ENCODE measurements at regions not wholly inside any gene's neighbourhood (a gene's known extent, or its start where the extent isn't known, plus 50 kb on each side); places are given as distances from the start of the nearest gene placed in this dataset.
"Not testable (repeated sequence)": the region's sequence is repeated elsewhere in the genome, so short reads cannot be mapped to it uniquely, and the experiment has no call there.

GRCh38 chr19:34620134-34620533 is 56.8 kb downstream of the SCGB2B2 start:
- DNase-seq; H3K27me3 Mint-ChIP-seq; intact Hi-C loops (cut with micrococcal nuclease); H3K4me3 Mint-ChIP-seq; H3K27ac Mint-ChIP-seq; H3K4me1 Mint-ChIP-seq (ENCODE audit: low read depth); POLR2A ChIA-PET: not testable (repeated sequence)
- H3K9me3 Mint-ChIP-seq = peaks cover 20% of the 10 kb centered on the region
- peaks cover 11% of the 10 kb centered on the region for H3K36me3 Mint-ChIP-seq
- CTCF ChIA-PET = interaction anchor here (0.6 kb wide), 1 partner anchor 663 kb away, joined by 3 read pairs; no protein-coding TSS in a partner anchor

- peaks cover 20% of the 10 kb centered on the region for H3K36me3 Mint-ChIP-seq
- CTCF ChIA-PET = no interaction called here
- no peak overlapping the region for H3K27ac Mint-ChIP-seq
- POLR2A ChIA-PET = no interaction called here
- H3K4me3 Mint-ChIP-seq = no peak overlapping the region
- peaks cover 37% of the 10 kb centered on the region for H3K9me3 Mint-ChIP-seq
- intact Hi-C loops (cut with micrococcal nuclease) = no loop called here
- DNase-seq = no peak
- H3K4me1 Mint-ChIP-seq (ENCODE audit: low read depth) = no peaks in the 10 kb centered on the region
- peaks cover 2% of the 10 kb centered on the region for H3K27me3 Mint-ChIP-seq
Observed at GRCh38 chr19:34618410-34618809, 58.5 kb downstream of the SCGB2B2 start.

- Mint-ChIP-seq H3K9me3 (peaks cover 41% of the 10 kb centered on the region), H3K36me3 (peaks cover 20% of the 10 kb centered on the region)
- CTCF ChIA-PET; H3K27ac Mint-ChIP-seq; H3K4me1 Mint-ChIP-seq (ENCODE audit: low read depth); intact Hi-C loops (cut with micrococcal nuclease); H3K27me3 Mint-ChIP-seq; DNase-seq; H3K4me3 Mint-ChIP-seq; POLR2A ChIA-PET: not testable (repeated sequence)
Observed at GRCh38 chr19:34617996-34618395, 59.0 kb downstream of the SCGB2B2 start.

GRCh38 chr19:34603003-34603402 is 74.0 kb downstream of the SCGB2B2 start:
- POLR2A ChIA-PET = no interaction called here

GRCh38 chr19:34601071-34601470 is 75.9 kb downstream of the SCGB2B2 start:
- Mint-ChIP-seq H3K27me3 (no peaks in the 10 kb centered on the region), H3K27ac (no peak overlapping the region)
- intact Hi-C loops (cut with micrococcal nuclease) = no loop called here

More at GRCh38 chr19:34603003-34603402, 74.0 kb downstream of the SCGB2B2 start:
- Mint-ChIP-seq H3K27me3 (no peaks in the 10 kb centered on the region), H3K4me1 (ENCODE audit: low read depth) (peaks cover 5% of the 10 kb centered on the region), H3K36me3 (no peaks in the 10 kb centered on the region), H3K9me3 (peaks cover 23% of the 10 kb centered on the region), H3K4me3 (no peak overlapping the region), H3K27ac (no peak overlapping the region)
- DNase-seq = no peak
- intact Hi-C loops (cut with micrococcal nuclease) = no loop called here
- CTCF ChIA-PET = no interaction called here

GRCh38 chr19:34600366-34600765 is 76.6 kb downstream of the SCGB2B2 start:
- H3K4me3 Mint-ChIP-seq = no peak overlapping the region
- POLR2A ChIA-PET = no interaction called here
- H3K36me3 Mint-ChIP-seq = no peaks in the 10 kb centered on the region
- no peak for DNase-seq
- no peaks in the 10 kb centered on the region for H3K27me3 Mint-ChIP-seq
- CTCF ChIA-PET = no interaction called here
- intact Hi-C loops (cut with micrococcal nuclease) = no loop called here
- peaks cover 5% of the 10 kb centered on the region for H3K4me1 Mint-ChIP-seq (ENCODE audit: low read depth)
- no peak overlapping the region for H3K27ac Mint-ChIP-seq
- peaks cover 17% of the 10 kb centered on the region for H3K9me3 Mint-ChIP-seq

More at GRCh38 chr19:34601071-34601470, 75.9 kb downstream of the SCGB2B2 start:
- Mint-ChIP-seq H3K9me3 (peaks cover 17% of the 10 kb centered on the region), H3K4me1 (ENCODE audit: low read depth) (peaks cover 5% of the 10 kb centered on the region), H3K36me3 (no peaks in the 10 kb centered on the region), H3K4me3 (no peak overlapping the region)
- POLR2A ChIA-PET = no interaction called here
- no peak for DNase-seq
- CTCF ChIA-PET = no interaction called here

- CTCF ChIA-PET = no interaction called here
- H3K36me3 Mint-ChIP-seq = no peaks in the 10 kb centered on the region
- intact Hi-C loops (cut with micrococcal nuclease) = no loop called here
- no peaks in the 10 kb centered on the region for H3K27me3 Mint-ChIP-seq
- H3K4me1 Mint-ChIP-seq (ENCODE audit: low read depth) = peaks cover 5% of the 10 kb centered on the region
- POLR2A ChIA-PET = no interaction called here
- H3K9me3 Mint-ChIP-seq = peaks cover 7% of the 10 kb centered on the region
- H3K4me3 Mint-ChIP-seq = no peak overlapping the region
- DNase-seq = no peak
- H3K27ac Mint-ChIP-seq = no peak overlapping the region
Observed at GRCh38 chr19:34598217-34599155, 78.5 kb downstream of the SCGB2B2 start.

GRCh38 chr19:34597596-34597995 is 79.4 kb downstream of the SCGB2B2 start:
- Mint-ChIP-seq H3K27me3 (no peaks in the 10 kb centered on the region), H3K4me1 (ENCODE audit: low read depth) (peaks cover 5% of the 10 kb centered on the region), H3K36me3 (no peaks in the 10 kb centered on the region), H3K9me3 (peaks cover 7% of the 10 kb centered on the region), H3K27ac (no peak overlapping the region), H3K4me3 (no peak overlapping the region)
- DNase-seq = no peak
- ChIA-PET POLR2A (no interaction called here), CTCF (no interaction called here)
- intact Hi-C loops (cut with micrococcal nuclease) = no loop called here

GRCh38 chr19:34596989-34597388 is 80.0 kb downstream of the SCGB2B2 start:
- intact Hi-C loops (cut with micrococcal nuclease) = no loop called here
- no peak for DNase-seq
- Mint-ChIP-seq H3K27me3 (no peaks in the 10 kb centered on the region), H3K4me1 (ENCODE audit: low read depth) (peaks cover 5% of the 10 kb centered on the region), H3K4me3 (no peak overlapping the region), H3K9me3 (peaks cover 7% of the 10 kb centered on the region), H3K27ac (no peak overlapping the region), H3K36me3 (no peaks in the 10 kb centered on the region)
- CTCF ChIA-PET = no interaction called here
- POLR2A ChIA-PET = no interaction called here

- intact Hi-C loops (cut with micrococcal nuclease) = no loop called here
- POLR2A ChIA-PET = no interaction called here
- CTCF ChIA-PET = no interaction called here
- Mint-ChIP-seq H3K27me3 (no peaks in the 10 kb centered on the region), H3K4me1 (ENCODE audit: low read depth) (peaks cover 5% of the 10 kb centered on the region), H3K9me3 (peaks cover 7% of the 10 kb centered on the region), H3K36me3 (no peaks in the 10 kb centered on the region), H3K27ac (no peak overlapping the region), H3K4me3 (no peak overlapping the region)
- DNase-seq = no peak
Observed at GRCh38 chr19:34596115-34596514, 80.8 kb downstream of the SCGB2B2 start.

- Mint-ChIP-seq H3K36me3 (no peaks in the 10 kb centered on the region), H3K9me3 (peaks cover 7% of the 10 kb centered on the region), H3K4me3 (no peak overlapping the region), H3K27me3 (no peaks in the 10 kb centered on the region), H3K27ac (no peak overlapping the region), H3K4me1 (ENCODE audit: low read depth) (peaks cover 5% of the 10 kb centered on the region)
- no peak for DNase-seq
- POLR2A ChIA-PET = no interaction called here
- intact Hi-C loops (cut with micrococcal nuclease) = no loop called here
- CTCF ChIA-PET = no interaction called here
Observed at GRCh38 chr19:34595683-34596082, 81.3 kb downstream of the SCGB2B2 start.

GRCh38 chr19:34590228-34590627 is 86.7 kb downstream of the SCGB2B2 start:
- H3K27ac Mint-ChIP-seq = no peak overlapping the region
- H3K36me3 Mint-ChIP-seq = no peaks in the 10 kb centered on the region
- no peaks in the 10 kb centered on the region for H3K4me1 Mint-ChIP-seq (ENCODE audit: low read depth)
- intact Hi-C loops (cut with micrococcal nuclease) = no loop called here
- H3K27me3 Mint-ChIP-seq = no peaks in the 10 kb centered on the region
- DNase-seq = no peak
- H3K4me3 Mint-ChIP-seq = no peak overlapping the region
- POLR2A ChIA-PET = no interaction called here
- CTCF ChIA-PET = no interaction called here
- peaks cover 3% of the 10 kb centered on the region for H3K9me3 Mint-ChIP-seq

GRCh38 chr19:34589730-34590129 is 87.2 kb downstream of the SCGB2B2 start:
- no peak overlapping the region for H3K27ac Mint-ChIP-seq
- H3K4me3 Mint-ChIP-seq = no peak overlapping the region
- no peaks in the 10 kb centered on the region for H3K4me1 Mint-ChIP-seq (ENCODE audit: low read depth)
- DNase-seq = no peak
- ChIA-PET POLR2A (no interaction called here), CTCF (no interaction called here)
- intact Hi-C loops (cut with micrococcal nuclease) = no loop called here
- no peaks in the 10 kb centered on the region for H3K36me3 Mint-ChIP-seq
- H3K27me3 Mint-ChIP-seq = no peaks in the 10 kb centered on the region
- peaks cover 3% of the 10 kb centered on the region for H3K9me3 Mint-ChIP-seq

Measured in activated CD4-positive, alpha-beta memory T cell treated with anti-CD3 and anti-CD28 coated beads for 36 hours (primary cell).